GM21619 (cell line): ENCODE measurements at regions not wholly inside any gene's neighbourhood (a gene's known extent, or its start where the extent isn't known, plus 50 kb on each side); places are given as distances from the start of the nearest gene placed in this dataset.

Experiments
- ATAC-seq: cut with Tn5 transposase; IDR thresholded peaks from one replicate; pipeline ENCODE4 v1.9.1; 2021; ENCODE audit not compliant: unreplicated experiment

- ATAC-seq = no peak
These were observed 277.3 kb upstream of the SEMA3D start for GRCh38 chr7:85464042-85464651.

- ATAC-seq = no peak
These were observed 275.8 kb upstream of the SEMA3D start for GRCh38 chr7:85462671-85463070.

GRCh38 chr7:85457911-85458310 lies 271.1 kb upstream of the SEMA3D start:
- ATAC-seq = no peak

GRCh38 chr7:85456254-85456653 lies 269.4 kb upstream of the SEMA3D start:
- no peak for ATAC-seq

GRCh38 chr7:85454904-85455303 lies 268.0 kb upstream of the SEMA3D start:
- ATAC-seq = no peak

GRCh38 chr7:85452674-85453073 lies 265.8 kb upstream of the SEMA3D start:
- ATAC-seq = no peak

- ATAC-seq = no peak
These were observed 262.6 kb upstream of the SEMA3D start for GRCh38 chr7:85449478-85449877.

- no peak for ATAC-seq
These were observed 260.1 kb upstream of the SEMA3D start for GRCh38 chr7:85447004-85447403.

GRCh38 chr7:85426487-85426960 lies 239.7 kb upstream of the SEMA3D start:
- ATAC-seq = no peak

GRCh38 chr7:85424298-85424697 lies 237.4 kb upstream of the SEMA3D start:
- ATAC-seq = no peak

- ATAC-seq = no peak
These were observed 236.5 kb upstream of the SEMA3D start for GRCh38 chr7:85423209-85423895.

- ATAC-seq = no peak
These were observed 228.9 kb upstream of the SEMA3D start for GRCh38 chr7:85415743-85416142.

GRCh38 chr7:85413718-85414117 lies 226.9 kb upstream of the SEMA3D start:
- ATAC-seq = no peak

GRCh38 chr7:85412912-85413311 lies 226.1 kb upstream of the SEMA3D start:
- ATAC-seq = no peak

GRCh38 chr7:85407391-85407790 lies 220.5 kb upstream of the SEMA3D start:
- ATAC-seq = no peak

- ATAC-seq = no peak
These were observed 218.4 kb upstream of the SEMA3D start for GRCh38 chr7:85405016-85405902.

GRCh38 chr7:85396676-85397075 lies 209.8 kb upstream of the SEMA3D start:
- ATAC-seq = no peak

GRCh38 chr7:85392789-85393188 lies 205.9 kb upstream of the SEMA3D start:
- ATAC-seq = no peak

GRCh38 chr7:85392326-85392725 lies 205.5 kb upstream of the SEMA3D start:
- ATAC-seq = no peak

GRCh38 chr7:85386460-85386859 lies 199.6 kb upstream of the SEMA3D start:
- ATAC-seq = no peak

- no peak for ATAC-seq
These were observed 197.5 kb upstream of the SEMA3D start for GRCh38 chr7:85384392-85384791.

GRCh38 chr7:85381212-85381611 lies 194.4 kb upstream of the SEMA3D start:
- no peak for ATAC-seq
